Ishikawa (cell line): ENCODE measurements at regions not wholly inside any gene's neighbourhood (a gene's known extent, or its start where the extent isn't known, plus 50 kb on each side); places are given as distances from the start of the nearest gene placed in this dataset.

Experiments
- CEBPB ChIP-seq: IDR thresholded peaks from 2 replicates; pipeline ENCODE4 v1.6.1; 2012
- CREB1 ChIP-seq: IDR thresholded peaks from 2 replicates; pipeline ENCODE4 v1.6.1; 2012; ENCODE audit warnings: low read depth
- EGR1 ChIP-seq: IDR thresholded peaks from 2 replicates; pipeline ENCODE4 v1.6.1; 2012
- EP300 ChIP-seq: IDR thresholded peaks from 2 replicates; pipeline ENCODE4 v1.6.1; 2012; ENCODE audit warnings: borderline replicate concordance
- FOXM1 ChIP-seq: IDR thresholded peaks from 2 replicates; pipeline ENCODE4 v1.6.1; 2012; ENCODE audit warnings: low read depth, borderline replicate concordance
- NFIC ChIP-seq: IDR thresholded peaks from 2 replicates; pipeline ENCODE4 v1.6.1; 2012
- RAD21 ChIP-seq: IDR thresholded peaks from 2 replicates; pipeline ENCODE4 v1.6.1; 2012; ENCODE audit warnings: low read depth
- TAF1 ChIP-seq: IDR thresholded peaks from 2 replicates; pipeline ENCODE4 v1.6.1; 2012; ENCODE audit warnings: low read depth, mild to moderate bottlenecking
- TCF12 ChIP-seq: IDR thresholded peaks from 2 replicates; pipeline ENCODE4 v1.6.1; 2012; ENCODE audit warnings: low read depth
- TEAD4 ChIP-seq: IDR thresholded peaks from 2 replicates; pipeline ENCODE4 v1.6.1; 2012
- USF1 ChIP-seq: IDR thresholded peaks from 2 replicates; pipeline ENCODE4 v1.6.1; 2012
- YY1 ChIP-seq: IDR thresholded peaks from 2 replicates; pipeline ENCODE4 v1.6.1; 2012; ENCODE audit warnings: low read depth
- ZBTB7A ChIP-seq: IDR thresholded peaks from 2 replicates; pipeline ENCODE4 v1.6.1; 2012; ENCODE audit warnings: low read depth
- TF ChIP-seq, protein P1 (sequence below): IDR thresholded peaks from 2 replicates; pipeline ENCODE4 v1.6.1; 2012; ENCODE audit warnings: low read depth, mild to moderate bottlenecking
- TF ChIP-seq, protein P2 (sequence below): IDR thresholded peaks from 2 replicates; pipeline ENCODE4 v1.6.1; 2012

- no peak for TF ChIP-seq CEBPB
- no peak for TF ChIP-seq EP300
- no peak for TF ChIP-seq TCF12
These were observed 213.4 kb downstream of the SOX9 start for GRCh38 chr17:72334205-72334604.

DNA sequence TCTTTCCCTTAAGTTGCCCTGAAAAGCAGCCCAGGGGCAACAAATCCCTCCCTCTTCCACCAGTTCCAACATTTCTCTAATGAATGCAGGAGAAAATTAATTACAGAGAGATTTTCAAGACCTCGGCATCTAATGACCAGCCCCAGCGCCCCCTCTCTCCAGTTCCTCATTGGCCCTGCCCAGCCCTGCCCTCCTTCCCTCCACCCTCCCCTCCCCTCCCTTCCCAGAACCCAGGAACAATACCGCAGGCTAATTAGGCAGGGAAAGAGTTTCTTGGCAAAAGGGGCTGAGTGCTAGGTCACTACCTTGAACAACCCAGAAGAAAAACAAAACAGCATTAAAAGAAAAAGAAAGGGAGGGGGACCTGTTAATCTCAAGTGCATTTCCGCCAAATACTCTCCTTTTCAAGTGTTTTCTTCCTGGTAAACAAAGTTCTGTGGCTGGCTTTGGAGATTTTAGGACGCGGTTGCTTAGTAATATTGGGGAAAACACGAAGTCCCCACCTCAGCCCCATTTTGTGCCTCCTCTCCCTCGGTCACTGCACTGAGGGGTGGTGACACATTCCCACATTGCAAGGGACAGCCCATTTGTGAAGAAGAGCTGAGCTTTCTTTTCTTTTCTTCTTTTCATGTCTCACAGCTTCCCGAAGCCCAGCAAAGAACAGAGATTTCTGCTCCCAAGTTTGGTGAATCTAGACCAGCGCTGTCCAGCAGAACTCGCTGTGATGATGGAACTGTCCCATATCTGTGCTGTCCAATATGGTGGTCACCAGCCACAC, 215.4 kb downstream of the SOX9 start:
- no peak for TF ChIP-seq YY1
- TF ChIP-seq CEBPB = no peak
- TF ChIP-seq, protein P1, sequence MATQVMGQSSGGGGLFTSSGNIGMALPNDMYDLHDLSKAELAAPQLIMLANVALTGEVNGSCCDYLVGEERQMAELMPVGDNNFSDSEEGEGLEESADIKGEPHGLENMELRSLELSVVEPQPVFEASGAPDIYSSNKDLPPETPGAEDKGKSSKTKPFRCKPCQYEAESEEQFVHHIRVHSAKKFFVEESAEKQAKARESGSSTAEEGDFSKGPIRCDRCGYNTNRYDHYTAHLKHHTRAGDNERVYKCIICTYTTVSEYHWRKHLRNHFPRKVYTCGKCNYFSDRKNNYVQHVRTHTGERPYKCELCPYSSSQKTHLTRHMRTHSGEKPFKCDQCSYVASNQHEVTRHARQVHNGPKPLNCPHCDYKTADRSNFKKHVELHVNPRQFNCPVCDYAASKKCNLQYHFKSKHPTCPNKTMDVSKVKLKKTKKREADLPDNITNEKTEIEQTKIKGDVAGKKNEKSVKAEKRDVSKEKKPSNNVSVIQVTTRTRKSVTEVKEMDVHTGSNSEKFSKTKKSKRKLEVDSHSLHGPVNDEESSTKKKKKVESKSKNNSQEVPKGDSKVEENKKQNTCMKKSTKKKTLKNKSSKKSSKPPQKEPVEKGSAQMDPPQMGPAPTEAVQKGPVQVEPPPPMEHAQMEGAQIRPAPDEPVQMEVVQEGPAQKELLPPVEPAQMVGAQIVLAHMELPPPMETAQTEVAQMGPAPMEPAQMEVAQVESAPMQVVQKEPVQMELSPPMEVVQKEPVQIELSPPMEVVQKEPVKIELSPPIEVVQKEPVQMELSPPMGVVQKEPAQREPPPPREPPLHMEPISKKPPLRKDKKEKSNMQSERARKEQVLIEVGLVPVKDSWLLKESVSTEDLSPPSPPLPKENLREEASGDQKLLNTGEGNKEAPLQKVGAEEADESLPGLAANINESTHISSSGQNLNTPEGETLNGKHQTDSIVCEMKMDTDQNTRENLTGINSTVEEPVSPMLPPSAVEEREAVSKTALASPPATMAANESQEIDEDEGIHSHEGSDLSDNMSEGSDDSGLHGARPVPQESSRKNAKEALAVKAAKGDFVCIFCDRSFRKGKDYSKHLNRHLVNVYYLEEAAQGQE = peak; percentile 61
- no peak for TF ChIP-seq EGR1
- TF ChIP-seq TEAD4 = no peak
- no peak for TF ChIP-seq TCF12

GRCh38 chr17:72336804-72337070, 215.9 kb downstream of the SOX9 start:
- TF ChIP-seq RAD21 = no peak
- no peak for TF ChIP-seq FOXM1
- no peak for TF ChIP-seq USF1
- TF ChIP-seq TCF12 = no peak
- TF ChIP-seq CREB1 = no peak
- TF ChIP-seq, protein P1 = no peak
- no peak for TF ChIP-seq YY1
- TF ChIP-seq NFIC = no peak

GRCh38 chr17:72338304-72338703, 217.5 kb downstream of the SOX9 start:
- TF ChIP-seq EGR1 (no peak), EP300 (no peak), TAF1 (no peak), CREB1 (no peak), CEBPB (no peak), RAD21 (no peak), ZBTB7A (no peak), TEAD4 (no peak), NFIC (no peak), FOXM1 (no peak), TCF12 (no peak), USF1 (no peak)
- TF ChIP-seq, protein P1 = no peak
- TF ChIP-seq, protein P2, sequence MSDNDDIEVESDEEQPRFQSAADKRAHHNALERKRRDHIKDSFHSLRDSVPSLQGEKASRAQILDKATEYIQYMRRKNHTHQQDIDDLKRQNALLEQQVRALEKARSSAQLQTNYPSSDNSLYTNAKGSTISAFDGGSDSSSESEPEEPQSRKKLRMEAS = no peak; the same call in 1 of the 2 replicates
